ENCODE measurements at regions not wholly inside any gene's neighbourhood (a gene's known extent, or its start where the extent isn't known, plus 50 kb on each side); places are given as distances from the start of the nearest gene placed in this dataset.

GRCh38 chr13:104289400-104289799 lies 1223.2 kb upstream of the SLC10A2 start:
- TF ChIP-seq GLI4 (tag by site-specific recombination; IDR thresholded peaks at IDR 0.05) (no peak), ZNF664 (tag by site-specific recombination; IDR thresholded peaks at IDR 0.05) (no peak), ZBTB21 (tag by site-specific recombination; IDR thresholded peaks at IDR 0.05) (no peak), GLI2 (tag by site-specific recombination; IDR thresholded peaks at IDR 0.05; ENCODE audit: borderline replicate concordance, low read depth) (no peak), REST (tag by site-specific recombination; IDR thresholded peaks at IDR 0.05) (no peak), YY1 (tag by site-specific recombination; IDR thresholded peaks at IDR 0.05) (no peak), ZNF24 (tag by site-specific recombination; IDR thresholded peaks at IDR 0.05) (no peak), ZNF146 (tag by site-specific recombination; IDR thresholded peaks at IDR 0.05) (no peak)
- TF ChIP-seq, protein P1, sequence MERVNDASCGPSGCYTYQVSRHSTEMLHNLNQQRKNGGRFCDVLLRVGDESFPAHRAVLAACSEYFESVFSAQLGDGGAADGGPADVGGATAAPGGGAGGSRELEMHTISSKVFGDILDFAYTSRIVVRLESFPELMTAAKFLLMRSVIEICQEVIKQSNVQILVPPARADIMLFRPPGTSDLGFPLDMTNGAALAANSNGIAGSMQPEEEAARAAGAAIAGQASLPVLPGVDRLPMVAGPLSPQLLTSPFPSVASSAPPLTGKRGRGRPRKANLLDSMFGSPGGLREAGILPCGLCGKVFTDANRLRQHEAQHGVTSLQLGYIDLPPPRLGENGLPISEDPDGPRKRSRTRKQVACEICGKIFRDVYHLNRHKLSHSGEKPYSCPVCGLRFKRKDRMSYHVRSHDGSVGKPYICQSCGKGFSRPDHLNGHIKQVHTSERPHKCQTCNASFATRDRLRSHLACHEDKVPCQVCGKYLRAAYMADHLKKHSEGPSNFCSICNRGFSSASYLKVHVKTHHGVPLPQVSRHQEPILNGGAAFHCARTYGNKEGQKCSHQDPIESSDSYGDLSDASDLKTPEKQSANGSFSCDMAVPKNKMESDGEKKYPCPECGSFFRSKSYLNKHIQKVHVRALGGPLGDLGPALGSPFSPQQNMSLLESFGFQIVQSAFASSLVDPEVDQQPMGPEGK (tag by site-specific recombination; IDR thresholded peaks at IDR 0.05) = no peak
- TF ChIP-seq, protein P2, sequence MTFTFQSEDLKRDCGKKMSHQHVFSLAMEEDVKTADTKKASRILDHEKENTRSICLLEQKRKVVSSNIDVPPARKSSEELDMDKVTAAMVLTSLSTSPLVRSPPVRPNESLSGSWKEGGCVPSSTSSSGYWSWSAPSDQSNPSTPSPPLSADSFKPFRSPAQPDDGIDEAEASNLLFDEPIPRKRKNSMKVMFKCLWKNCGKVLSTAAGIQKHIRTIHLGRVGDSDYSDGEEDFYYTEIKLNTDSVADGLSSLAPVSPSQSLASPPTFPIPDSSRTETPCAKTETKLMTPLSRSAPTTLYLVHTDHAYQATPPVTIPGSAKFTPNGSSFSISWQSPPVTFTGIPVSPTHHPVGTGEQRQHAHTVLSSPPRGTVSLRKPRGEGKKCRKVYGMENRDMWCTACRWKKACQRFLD (tag by site-specific recombination; IDR thresholded peaks at IDR 0.05) = no peak
- TF ChIP-seq, protein P3, sequence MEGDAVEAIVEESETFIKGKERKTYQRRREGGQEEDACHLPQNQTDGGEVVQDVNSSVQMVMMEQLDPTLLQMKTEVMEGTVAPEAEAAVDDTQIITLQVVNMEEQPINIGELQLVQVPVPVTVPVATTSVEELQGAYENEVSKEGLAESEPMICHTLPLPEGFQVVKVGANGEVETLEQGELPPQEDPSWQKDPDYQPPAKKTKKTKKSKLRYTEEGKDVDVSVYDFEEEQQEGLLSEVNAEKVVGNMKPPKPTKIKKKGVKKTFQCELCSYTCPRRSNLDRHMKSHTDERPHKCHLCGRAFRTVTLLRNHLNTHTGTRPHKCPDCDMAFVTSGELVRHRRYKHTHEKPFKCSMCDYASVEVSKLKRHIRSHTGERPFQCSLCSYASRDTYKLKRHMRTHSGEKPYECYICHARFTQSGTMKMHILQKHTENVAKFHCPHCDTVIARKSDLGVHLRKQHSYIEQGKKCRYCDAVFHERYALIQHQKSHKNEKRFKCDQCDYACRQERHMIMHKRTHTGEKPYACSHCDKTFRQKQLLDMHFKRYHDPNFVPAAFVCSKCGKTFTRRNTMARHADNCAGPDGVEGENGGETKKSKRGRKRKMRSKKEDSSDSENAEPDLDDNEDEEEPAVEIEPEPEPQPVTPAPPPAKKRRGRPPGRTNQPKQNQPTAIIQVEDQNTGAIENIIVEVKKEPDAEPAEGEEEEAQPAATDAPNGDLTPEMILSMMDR (tag by site-specific recombination; IDR thresholded peaks at IDR 0.05) = no peak
